Activated B cell treated with CpG ODN at 0.5 μM for 24 hours (primary cell): ENCODE measurements at regions not wholly inside any gene's neighbourhood (a gene's known extent, or its start where the extent isn't known, plus 50 kb on each side); places are given as distances from the start of the nearest gene placed in this dataset.

Source experiments
- ATAC-seq: fragments of 200-7000 bp; cut with Tn5 transposase; one replicate; pipeline ENCODE4 v1.10.0; 2021; ENCODE audit warnings: low read depth, mild to moderate bottlenecking, moderate library complexity
- CTCF ChIA-PET: fragments of 350-600 bp; sonication (Branson Sonifier 250); formaldehyde crosslinking; loops from one replicate; lab custom pipeline; 2021; ENCODE audit warnings: antibody characterized with exemption; lab: Charles Lee
- POLR2A ChIA-PET: fragments of 350-600 bp; sonication (Branson Sonifier 250); formaldehyde crosslinking; loops from one replicate; lab custom pipeline; 2021; ENCODE audit warnings: antibody characterized with exemption; lab: Charles Lee
- DNase-seq: peaks from one replicate; pipeline ENCODE4 v3.0.0; 2022
- H3K27ac Mint-ChIP-seq: one replicate; pipeline ENCODE4 v1.8.0; 2020; ENCODE audit warnings: mixed read lengths
- H3K27me3 Mint-ChIP-seq: one replicate; pipeline ENCODE4 v1.8.0; 2021; ENCODE audit warnings: mixed read lengths
- H3K36me3 Mint-ChIP-seq: one replicate; pipeline ENCODE4 v1.8.0; 2021; ENCODE audit warnings: low read depth, mixed read lengths
- H3K4me1 Mint-ChIP-seq: one replicate; pipeline ENCODE4 v1.8.0; 2021; ENCODE audit warnings: mixed read lengths
- H3K4me3 Mint-ChIP-seq: one replicate; pipeline ENCODE4 v1.8.0; 2020; ENCODE audit warnings: mild to moderate bottlenecking, mixed read lengths
- H3K9me3 Mint-ChIP-seq: one replicate; pipeline ENCODE4 v1.8.0; 2020; ENCODE audit warnings: mixed read lengths
- intact Hi-C: fragments of 100-400 bp; cut with micrococcal nuclease; formaldehyde crosslinking; loops from one replicate; pipeline ENCODE4 v1.15.1; 2024
- TF ChIP-seq, protein P1 (sequence below): fragments of 200-600 bp; IDR thresholded peaks from one replicate; pipeline ENCODE4 v1.8.0; 2022; ENCODE audit warnings: antibody characterized with exemption, mild to moderate bottlenecking

DNA sequence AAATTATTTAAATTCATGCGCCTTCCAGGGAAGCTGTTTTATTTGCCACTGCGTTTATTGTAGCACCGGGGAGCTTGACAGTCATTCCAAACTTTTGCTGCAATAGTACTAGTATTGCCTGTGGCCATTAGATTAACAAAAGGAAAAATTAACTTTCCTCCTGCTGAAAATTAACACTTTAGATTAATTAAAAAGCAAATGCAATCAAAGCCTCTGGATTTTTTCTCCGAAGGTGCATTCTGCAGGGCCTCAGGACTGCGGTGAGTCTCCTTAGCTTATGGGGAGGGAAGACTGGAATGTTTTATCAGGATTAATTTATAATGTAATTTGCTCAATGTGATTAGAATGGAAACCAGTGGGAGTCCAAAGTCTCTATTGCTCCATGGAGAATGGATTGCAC lies 456.4 kb upstream of the CFAP20DC start:
- Mint-ChIP-seq H3K27ac (no peak overlapping the region), H3K4me3 (no peak overlapping the region), H3K4me1 (no peaks in the 10 kb centered on the region), H3K27me3 (peaks cover 2% of the 10 kb centered on the region), H3K36me3 (no peaks in the 10 kb centered on the region), H3K9me3 (peaks cover 4% of the 10 kb centered on the region)
- ATAC-seq, result no peak
- POLR2A ChIA-PET, result no interaction called here
- no peak for DNase-seq
- TF ChIP-seq, protein P1, sequence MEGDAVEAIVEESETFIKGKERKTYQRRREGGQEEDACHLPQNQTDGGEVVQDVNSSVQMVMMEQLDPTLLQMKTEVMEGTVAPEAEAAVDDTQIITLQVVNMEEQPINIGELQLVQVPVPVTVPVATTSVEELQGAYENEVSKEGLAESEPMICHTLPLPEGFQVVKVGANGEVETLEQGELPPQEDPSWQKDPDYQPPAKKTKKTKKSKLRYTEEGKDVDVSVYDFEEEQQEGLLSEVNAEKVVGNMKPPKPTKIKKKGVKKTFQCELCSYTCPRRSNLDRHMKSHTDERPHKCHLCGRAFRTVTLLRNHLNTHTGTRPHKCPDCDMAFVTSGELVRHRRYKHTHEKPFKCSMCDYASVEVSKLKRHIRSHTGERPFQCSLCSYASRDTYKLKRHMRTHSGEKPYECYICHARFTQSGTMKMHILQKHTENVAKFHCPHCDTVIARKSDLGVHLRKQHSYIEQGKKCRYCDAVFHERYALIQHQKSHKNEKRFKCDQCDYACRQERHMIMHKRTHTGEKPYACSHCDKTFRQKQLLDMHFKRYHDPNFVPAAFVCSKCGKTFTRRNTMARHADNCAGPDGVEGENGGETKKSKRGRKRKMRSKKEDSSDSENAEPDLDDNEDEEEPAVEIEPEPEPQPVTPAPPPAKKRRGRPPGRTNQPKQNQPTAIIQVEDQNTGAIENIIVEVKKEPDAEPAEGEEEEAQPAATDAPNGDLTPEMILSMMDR, result no peak
- CTCF ChIA-PET, result no interaction called here
- intact Hi-C loops, result no loop called here

DNA sequence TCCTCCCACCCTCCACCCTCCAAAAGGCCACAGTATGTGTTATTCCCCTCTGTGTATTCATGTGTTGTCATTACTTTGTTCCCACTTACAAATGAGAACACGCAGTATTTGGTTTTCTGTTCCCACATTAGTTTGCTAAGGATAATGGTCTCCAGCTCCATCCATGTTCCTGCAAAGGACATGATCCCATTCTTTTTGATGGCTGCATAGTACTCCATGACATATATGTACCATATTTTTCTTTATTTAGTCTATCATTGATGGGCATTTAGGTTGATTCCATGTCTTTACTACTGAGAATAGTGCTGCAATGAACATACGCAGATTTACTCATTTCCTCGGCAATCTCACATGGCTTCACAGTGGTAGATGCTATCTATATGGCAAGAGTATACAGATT lies 453.6 kb upstream of the CFAP20DC start:
- Mint-ChIP-seq H3K4me3 (no peak overlapping the region), H3K27ac (no peak overlapping the region), H3K27me3 (peaks cover 2% of the 10 kb centered on the region), H3K36me3 (no peaks in the 10 kb centered on the region), H3K9me3 (peaks cover 4% of the 10 kb centered on the region), H3K4me1 (no peaks in the 10 kb centered on the region)
- ChIA-PET CTCF (no interaction called here), POLR2A (no interaction called here)
- ATAC-seq (no peak), DNase-seq (no peak)
- intact Hi-C loops, result no loop called here
- TF ChIP-seq, protein P1, result no peak

GRCh38 chr3:59502806-59503205 lies 453.0 kb upstream of the CFAP20DC start:
- ATAC-seq (no peak), DNase-seq (no peak)
- no peaks in the 10 kb centered on the region for H3K4me1 Mint-ChIP-seq
- H3K27ac Mint-ChIP-seq, result no peak overlapping the region
- H3K36me3 Mint-ChIP-seq, result no peaks in the 10 kb centered on the region
- H3K4me3 Mint-ChIP-seq, result no peak overlapping the region
- H3K27me3 Mint-ChIP-seq, result peaks cover 2% of the 10 kb centered on the region
- TF ChIP-seq, protein P1, result no peak
- ChIA-PET CTCF (no interaction called here), POLR2A (no interaction called here)
- peaks cover 4% of the 10 kb centered on the region for H3K9me3 Mint-ChIP-seq
- intact Hi-C loops, result no loop called here

DNA sequence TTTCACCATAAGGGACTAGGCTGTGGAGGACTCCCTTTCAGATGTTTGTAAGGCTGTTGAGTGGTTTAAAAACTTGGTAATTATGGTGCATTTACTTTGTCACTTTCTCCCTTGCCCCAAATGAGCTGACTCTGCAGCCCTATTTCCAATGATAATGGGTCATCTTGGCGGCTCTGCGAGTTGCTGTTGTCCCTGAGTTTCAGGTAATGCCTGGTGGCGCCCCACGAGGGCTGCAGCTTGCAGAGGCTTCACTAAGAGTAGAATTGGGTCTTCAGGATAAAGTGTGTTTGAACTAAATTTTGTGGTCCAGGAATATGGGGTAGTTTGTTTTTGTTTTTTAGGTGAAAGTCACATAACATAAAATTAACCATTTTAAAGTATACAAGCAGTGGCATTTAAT lies 450.1 kb upstream of the CFAP20DC start:
- ChIA-PET POLR2A (no interaction called here), CTCF (no interaction called here)
- DNase-seq (no peak), ATAC-seq (no peak)
- TF ChIP-seq, protein P1, result no peak
- peaks cover 4% of the 10 kb centered on the region for H3K9me3 Mint-ChIP-seq
- peaks cover 2% of the 10 kb centered on the region for H3K27me3 Mint-ChIP-seq
- H3K4me1 Mint-ChIP-seq, result no peaks in the 10 kb centered on the region
- H3K27ac Mint-ChIP-seq, result no peak overlapping the region
- H3K36me3 Mint-ChIP-seq, result no peaks in the 10 kb centered on the region
- no peak overlapping the region for H3K4me3 Mint-ChIP-seq
- intact Hi-C loops, result no loop called here

DNA sequence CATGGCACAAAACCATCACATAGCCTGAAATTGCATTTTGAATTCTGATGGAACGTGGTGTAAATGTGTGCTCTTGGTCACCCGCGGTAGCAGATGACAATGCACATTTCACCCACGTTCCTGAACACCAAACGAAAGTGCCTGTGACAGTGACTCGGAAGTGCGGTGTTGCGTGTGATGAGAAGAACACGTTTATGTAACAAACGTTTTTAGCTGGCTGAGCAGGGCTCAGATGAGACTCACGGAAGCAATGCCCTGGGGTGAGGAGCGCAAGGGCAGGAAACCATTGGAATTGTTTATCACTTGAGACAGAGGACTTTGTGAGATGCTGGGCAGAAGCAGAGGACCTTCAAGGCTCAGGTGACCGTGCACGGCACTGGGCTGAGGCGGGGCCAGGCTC lies 449.2 kb upstream of the CFAP20DC start:
- peaks cover 2% of the 10 kb centered on the region for H3K27me3 Mint-ChIP-seq
- TF ChIP-seq, protein P1, result no peak
- H3K27ac Mint-ChIP-seq, result no peak overlapping the region
- ChIA-PET CTCF (no interaction called here), POLR2A (no interaction called here)
- H3K36me3 Mint-ChIP-seq, result no peaks in the 10 kb centered on the region
- H3K4me1 Mint-ChIP-seq, result no peaks in the 10 kb centered on the region
- no peak for DNase-seq
- intact Hi-C loops, result no loop called here
- ATAC-seq, result no peak
- no peak overlapping the region for H3K4me3 Mint-ChIP-seq
- peaks cover 4% of the 10 kb centered on the region for H3K9me3 Mint-ChIP-seq
